Fibroblast of skin of scalp (primary cell): ENCODE measurements at regions not wholly inside any gene's neighbourhood (a gene's known extent, or its start where the extent isn't known, plus 50 kb on each side); places are given as distances from the start of the nearest gene placed in this dataset.
A peak's percentile ranks its signal among the peaks of the same experiment; 100 is the strongest.
"Not testable (repeated sequence)": the region's sequence is repeated elsewhere in the genome, so short reads cannot be mapped to it uniquely, and the experiment has no call there.

ENCODE experiments used
- DNase-seq: peaks from one replicate; pipeline ENCODE4 v3.0.0-alpha.2; 2013

DNA sequence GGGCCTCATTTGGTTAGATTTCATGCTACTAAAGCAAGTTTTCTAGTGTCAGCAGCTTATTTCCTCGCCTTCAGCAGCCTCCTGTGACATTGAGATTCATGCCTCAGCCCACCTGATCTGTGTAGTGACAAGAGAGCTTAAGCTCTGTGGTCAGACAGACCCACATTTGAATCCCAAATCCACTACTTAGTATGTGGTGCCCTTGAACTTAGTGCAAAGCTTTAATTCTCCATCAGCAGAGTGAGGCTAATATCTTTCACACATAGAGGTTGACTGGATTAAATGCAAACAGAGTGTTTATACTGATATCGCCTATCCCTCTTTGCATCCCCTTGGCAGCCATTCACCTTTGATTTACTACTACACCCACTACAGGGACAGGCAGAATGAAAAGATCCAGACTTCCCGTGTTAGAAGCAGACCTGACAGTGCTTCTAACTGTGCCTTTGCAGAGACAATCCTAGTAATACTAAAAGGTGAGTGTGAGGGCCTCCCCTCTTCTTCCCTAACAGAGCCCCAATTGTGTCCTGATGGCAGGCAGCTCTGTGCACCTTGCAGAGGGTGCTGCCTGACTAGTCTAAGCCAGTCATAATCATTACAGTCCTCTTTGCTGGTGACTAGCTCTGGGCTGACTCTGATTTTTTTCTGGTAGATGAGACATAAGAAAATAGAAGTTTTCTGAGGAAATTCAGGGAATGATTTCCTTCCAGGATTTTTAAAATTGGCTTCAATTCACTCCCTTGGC lies 264.0 kb downstream of the CTH start:
- no peak for DNase-seq

DNA sequence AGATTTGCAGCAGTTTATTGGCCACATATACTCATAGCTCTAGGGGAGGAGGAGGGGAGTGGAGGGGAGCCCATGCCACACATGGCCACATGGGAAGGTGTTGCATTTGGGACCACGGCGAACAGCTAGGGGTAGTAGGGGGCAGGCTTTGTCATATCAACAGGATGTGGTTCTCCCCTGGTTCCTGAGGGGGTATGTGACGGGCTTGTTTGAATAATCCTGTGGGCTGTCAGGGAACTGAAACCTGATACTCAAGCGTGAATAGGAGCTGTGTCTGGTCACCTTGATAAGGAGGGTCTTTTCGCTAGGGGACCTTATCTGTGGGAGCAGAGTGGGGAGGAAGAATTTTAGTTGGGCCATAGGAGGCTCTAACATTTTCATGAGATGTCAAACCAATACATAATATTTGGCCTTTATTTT lies 264.7 kb downstream of the CTH start:
- DNase-seq: no peak

DNA sequence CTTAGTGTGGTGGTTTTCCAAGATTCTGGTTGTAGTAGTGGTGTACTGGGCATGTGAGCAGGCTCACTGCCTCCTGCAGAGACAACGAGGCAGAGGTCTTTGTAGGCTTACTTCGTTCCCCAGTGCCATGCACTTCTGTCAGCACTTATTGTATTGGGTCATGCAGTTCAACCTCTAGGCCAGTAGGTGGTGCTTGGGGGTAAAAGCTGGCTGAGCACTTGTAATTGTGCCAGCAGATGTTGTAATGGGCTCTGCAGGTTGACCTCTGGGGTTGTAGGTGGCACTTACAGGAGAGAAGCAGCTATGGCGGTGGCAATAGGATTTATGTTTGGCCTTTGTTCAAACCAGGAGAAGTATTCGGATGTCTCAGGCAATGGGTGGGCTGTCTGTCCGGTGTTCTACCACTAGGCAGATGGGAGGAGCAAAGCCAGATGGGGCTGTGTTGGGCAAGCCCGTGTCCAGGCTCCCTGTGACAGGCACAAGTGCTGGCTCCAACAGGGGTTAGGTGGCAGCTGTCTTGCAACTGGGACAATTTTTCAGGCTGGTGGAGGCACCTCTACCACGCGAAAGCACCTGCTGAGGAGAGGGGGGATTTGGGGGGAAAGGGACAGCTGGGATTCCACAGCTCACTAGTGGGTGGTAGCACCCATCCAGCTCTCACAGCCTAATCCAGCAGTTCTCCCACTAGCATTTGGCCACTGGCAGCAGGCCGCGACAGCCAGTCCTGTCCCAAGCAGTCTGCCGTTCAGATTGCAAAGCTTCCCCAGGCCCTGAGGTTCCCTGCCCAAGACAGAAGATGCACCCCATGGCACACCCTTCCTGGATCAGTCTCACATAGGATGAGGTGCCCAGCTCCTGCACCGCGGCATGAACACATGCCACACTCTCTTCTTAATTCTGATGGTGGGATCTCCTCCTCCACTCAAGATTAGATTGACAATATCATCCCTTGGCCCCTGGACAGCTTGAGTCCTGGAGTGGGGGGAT lies 274.5 kb downstream of the CTH start:
- peak; percentile 59 for DNase-seq

DNA sequence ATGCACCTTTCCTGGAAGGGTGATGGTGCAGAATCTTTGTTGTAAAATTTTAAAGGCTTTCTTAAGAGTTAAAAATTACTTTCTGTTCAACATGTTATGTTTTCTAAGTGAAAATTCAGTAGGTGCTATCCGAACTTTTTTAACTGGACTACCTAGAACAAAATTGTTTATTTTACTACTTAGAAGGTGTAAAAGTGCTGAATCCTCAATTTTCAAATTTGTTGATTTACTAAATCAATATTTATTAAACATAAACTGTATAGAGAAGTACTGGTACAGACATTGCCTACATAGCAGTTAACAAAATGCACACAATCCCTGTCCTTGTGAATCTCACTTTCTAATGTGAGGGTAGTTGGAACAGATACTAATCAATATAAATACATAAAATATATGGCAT lies 277.5 kb downstream of the CTH start:
- no peak for DNase-seq

DNA sequence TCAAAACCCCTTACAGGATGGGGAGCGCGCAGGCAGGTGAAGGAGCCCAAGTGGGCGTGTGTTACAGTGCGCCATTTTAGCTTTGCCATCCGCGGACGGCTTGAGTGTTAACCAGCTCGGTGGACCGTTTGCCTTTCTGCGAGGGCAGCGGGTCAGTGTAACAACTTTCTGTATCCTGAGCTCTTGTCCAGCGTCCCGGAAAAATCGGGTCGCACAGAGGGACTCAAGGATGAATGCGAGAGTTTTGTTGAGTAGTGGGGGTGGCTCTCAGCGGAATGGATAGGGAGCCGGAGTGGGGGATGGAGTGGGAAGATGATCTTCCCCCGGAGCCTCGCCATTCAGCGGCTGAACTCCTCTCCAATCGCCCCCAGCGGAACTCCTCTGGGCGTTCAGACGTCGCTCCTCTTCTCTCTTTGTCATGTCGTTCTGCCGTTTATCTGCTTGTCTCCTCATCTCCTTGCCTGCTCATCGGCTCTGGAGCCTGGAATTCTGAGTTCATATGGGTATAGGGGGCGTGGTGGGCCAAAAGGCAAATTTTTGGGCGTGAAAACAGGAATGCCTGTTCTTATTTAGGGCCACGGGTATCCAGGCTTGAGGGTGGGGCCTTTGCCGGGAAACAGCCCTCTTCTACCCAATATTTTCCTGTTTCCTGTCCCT lies 295.4 kb downstream of the CTH start:
- peak; percentile 16 for DNase-seq

DNA sequence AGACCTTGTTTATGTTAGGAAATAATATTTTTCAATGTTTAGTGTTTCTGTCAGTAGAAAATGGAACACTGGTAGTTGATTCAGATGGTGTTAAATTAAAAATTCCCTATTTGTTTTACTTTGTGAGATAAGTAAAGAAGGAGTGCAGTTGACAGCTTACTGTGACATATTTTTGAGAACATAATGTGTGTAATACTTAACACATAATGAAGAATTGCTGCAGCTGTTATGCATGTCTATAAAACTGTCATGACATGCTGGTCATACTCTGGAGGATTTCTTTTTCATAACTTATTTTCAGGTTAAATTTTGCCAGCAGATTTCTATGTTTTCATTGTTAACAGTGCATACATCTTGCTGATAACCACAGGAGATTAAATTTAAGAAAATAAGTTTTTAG lies 296.1 kb downstream of the CTH start:
- no peak for DNase-seq

DNA sequence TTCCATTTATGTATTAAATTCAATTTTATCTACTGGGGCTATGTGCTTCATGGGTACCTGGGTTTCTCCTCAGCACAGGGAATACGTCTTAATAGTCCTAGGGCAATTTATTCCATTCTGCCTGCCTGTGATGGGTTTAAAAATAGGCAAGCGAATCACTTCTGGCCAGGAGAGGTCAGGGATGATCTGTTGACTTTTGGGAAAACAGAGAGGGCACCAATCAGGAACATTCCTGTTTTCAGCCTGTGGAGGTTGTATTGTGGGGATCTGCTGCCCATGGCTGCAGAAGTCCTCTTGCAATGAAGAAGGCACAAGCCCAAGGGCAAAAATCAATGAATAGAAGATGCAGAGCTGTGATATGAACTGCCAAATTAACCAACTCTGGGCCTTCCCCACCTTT lies 303.1 kb downstream of the CTH start:
- DNase-seq: no peak

DNA sequence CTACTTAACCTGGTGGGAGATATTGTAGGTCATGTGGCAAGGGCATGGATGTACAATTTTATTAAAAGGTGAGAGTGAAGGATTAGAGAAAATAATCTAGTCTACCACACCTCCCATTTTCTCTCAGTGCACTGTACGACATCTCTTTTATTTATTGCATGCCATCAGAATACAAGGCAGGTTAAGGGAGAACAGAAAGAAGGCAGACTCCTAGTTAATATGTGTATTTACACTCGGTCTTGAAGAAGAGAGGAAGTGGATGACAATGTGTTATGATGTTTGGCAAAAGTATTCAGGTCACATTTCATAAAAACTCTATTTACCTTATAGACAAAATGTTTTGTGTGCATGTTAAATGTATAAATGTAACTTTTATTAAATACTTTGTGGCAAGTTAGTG lies 306.1 kb downstream of the CTH start:
- no peak for DNase-seq

DNA sequence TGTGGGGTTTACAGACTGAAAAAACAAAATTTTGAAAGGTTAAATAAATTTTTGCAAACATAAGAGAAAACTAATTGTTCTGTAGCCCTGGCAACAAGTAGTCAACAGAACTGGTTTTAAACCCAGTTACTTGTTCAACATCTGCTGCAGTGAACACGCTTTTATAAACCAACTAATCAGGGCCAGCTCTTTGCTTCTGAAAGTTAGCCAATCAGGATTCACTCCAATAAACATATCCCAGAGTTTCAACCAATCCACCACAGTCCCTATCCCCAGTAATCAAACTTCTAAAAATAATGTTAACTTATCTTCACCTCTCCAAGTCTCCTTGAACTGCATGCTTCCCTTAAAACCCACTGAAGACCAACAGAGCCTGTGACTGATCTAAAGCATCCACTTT lies 306.6 kb downstream of the CTH start:
- no peak for DNase-seq

DNA sequence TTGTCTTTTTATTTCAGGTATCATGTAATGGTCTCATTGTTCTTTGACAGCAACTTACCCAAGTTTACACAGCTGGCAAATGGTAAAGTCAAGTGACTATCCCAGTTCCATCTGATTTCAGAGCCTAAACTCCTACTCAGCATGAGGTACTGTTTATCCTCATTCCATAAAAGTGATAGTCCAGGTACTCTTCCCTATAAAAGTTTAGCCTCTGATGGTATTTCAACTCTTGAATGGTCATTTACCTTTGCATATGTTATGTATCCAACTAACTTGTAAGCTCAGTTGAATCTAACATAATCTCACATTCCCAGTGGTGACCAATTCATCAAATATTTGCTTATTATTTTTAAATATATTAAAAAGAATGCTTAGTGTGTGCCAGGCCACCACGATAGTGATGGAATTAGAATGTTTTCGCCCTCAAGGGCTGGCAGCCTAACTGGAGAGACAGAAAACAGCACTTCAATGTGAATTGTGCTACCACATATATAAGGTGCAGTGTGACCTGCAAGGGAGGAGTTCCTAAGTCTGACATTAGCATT lies 307.1 kb downstream of the CTH start:
- DNase-seq: peak; percentile 47

DNA sequence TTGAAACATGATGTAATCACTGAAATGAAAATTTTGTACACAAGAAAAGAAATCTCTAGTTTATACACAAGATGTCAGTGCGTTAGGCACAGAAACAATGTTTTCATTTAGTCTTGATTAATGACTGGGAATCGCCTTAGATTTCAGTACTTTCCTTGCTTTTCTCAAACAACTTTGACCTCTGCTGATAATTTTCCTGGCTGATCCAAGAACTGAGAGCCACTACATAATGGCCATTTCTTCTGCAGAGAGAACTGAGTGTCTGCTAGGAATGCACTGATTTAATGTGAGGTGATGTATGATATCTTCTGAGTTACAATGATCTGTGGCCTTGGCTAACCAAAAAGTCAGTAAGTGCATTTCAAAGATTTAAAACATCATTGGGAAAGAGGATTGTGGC lies 308.1 kb downstream of the CTH start:
- no peak for DNase-seq

DNA sequence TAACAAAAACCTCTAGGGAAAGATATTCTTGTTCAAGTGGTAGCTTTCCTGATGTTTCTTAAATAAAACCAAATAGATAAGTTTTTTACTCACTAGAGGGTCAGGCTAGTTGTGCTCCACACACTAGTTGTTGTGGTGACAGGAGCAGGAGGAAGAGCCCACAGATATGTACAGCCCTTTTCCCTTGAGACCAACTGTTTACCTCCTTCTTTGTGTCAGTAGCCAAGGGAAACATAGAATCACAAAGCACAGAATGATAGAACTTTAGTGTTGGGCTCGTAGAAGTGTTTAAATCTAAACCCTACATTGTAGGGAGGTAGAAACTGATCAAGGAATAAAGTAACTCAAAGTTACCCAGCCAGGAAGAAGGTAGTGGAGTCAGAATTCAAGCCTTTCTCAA lies 309.0 kb downstream of the CTH start:
- no peak for DNase-seq

DNA sequence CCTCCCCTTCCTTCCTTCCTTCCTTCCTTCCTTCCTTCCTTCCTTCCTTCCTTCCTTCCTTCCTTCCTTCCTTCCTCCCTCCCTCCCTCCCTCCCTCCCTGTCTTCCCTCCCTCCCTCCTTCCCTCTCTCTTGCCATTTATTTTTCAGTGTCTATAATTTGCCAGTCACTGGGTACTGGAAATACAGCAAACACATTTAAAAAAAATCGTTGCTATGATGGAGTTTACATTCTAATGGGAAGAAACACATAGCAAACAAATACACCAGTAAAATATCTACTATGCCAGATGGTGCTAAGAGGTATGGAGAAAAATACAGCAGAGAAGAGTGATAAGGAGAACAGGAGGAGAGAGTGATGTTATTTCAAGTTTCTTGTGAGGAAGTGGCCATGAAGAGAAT lies 309.5 kb downstream of the CTH start:
- no peak for DNase-seq

DNA sequence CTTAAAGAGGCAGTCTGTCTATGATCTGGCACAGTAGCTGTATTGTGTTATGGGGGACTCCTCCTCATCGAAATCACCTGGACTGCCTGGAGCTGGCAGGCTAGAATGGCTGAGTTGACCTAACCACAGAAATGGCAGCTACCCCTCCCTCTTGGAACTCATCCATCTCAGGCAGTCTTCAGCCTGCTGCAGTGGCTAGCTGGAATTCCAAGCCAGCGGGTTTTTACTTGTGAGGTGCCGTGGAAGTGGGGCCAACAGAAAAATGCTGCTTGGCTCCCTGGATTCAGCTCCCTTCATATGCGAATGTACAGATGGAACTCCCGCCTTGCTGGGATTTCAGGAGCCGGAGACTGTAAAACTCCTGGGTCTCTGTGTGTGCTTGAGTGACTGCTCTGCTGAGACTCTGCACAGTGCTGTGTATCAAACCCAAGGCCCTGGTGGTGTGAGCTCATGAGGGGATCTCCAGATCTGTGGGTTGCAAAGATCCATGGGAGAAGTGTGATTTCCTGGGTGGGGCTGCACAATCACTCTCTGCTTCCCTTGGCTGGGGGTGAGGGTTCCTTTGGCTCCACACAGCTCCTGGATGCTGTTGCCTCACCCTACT lies 316.9 kb downstream of the CTH start:
- DNase-seq: peak; percentile 8

DNA sequence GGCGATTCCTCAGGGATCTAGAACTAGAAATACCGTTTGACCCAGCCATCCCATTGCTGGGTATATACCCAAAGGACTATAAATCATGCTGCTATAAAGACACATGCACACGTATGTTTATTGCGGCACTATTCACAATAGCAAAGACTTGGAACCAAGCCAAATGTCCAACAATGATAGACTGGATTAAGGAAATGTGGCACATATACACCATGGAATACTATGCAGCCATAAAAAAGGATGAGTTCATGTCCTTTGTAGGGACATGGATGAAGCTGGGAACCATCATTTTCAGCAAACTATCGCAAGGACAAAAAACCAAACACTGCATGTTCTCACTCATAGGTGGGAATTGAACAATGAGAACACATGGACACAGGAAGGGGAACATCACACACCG lies 311.1 kb downstream of the PTGER3 start:
- not testable (repeated sequence) for DNase-seq

DNA sequence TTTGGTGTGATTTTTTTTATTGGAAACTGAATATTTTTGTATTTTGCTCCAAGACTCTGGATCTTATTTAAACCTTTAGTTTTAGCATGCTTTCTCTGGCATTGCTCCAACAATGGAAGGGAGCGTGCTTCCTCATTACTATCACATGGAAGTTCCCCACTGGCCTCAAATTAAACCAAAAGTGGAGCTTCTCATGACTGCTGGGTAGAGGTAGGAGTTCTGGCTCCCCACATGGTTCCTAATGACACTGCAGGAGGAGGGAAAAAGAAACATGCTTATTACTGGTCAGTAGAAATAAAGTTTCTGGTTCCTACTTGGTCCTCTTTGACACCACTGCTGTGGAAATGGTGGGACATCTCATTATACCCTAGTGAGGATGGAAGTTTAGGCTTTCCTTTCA lies 310.5 kb downstream of the PTGER3 start:
- DNase-seq: no peak

DNA sequence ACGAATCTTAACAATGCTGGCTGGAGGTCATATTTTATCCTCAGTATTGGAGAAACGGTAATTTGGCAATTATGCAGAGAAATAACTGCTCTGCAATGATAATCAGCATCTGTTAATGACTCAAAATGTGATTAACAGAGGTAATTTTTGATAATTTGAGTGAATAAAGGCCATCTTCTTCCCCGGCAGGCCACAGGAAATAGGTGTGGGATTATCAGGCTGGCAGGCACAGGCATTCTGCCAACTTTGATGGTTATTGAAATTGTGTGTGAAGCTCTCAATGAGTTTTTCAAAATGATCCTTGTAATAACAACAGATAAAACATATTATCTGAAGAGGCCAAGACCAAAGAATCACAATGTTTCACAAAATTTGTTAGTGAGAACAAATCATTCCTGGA lies 309.0 kb downstream of the PTGER3 start:
- no peak for DNase-seq

DNA sequence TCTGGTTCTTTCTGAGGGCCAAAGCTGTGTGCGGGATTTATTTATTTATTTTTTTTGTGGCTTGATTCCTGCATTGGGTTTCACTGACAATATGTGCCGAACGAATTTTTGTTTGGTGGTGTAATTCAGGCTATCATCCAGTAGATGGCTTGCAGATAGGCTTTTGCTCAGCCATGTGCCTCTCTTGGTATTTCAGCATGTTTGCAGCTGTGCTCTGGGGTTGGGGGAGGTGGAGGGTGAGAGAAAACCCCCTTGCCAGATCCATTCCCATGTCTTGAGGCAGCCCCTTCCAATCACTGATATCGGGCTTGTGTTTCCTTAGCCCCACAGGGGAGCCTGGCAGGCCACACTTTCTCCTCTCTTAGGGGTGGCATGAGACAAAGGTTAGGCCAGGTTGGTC lies 302.4 kb downstream of the PTGER3 start:
- peak; percentile 31 for DNase-seq

DNA sequence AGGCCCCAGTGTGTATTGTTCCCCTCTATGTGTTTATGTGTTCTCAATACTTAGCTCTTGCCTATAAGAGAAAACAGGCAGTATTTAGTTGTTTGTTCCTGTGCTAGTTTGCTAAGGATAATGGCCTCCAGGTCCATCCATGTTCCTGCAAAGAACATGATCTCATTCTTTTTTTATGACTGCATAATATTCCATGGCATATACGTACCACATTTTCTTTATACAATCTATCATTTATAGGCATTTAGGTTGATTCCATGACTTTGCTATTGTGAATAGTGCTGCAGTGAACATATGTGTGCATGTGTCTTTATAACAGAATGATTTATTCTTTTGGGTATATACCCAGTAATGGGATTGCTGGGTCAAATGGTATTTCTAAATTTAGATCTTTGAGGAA lies 301.6 kb downstream of the PTGER3 start:
- DNase-seq: not testable (repeated sequence)

DNA sequence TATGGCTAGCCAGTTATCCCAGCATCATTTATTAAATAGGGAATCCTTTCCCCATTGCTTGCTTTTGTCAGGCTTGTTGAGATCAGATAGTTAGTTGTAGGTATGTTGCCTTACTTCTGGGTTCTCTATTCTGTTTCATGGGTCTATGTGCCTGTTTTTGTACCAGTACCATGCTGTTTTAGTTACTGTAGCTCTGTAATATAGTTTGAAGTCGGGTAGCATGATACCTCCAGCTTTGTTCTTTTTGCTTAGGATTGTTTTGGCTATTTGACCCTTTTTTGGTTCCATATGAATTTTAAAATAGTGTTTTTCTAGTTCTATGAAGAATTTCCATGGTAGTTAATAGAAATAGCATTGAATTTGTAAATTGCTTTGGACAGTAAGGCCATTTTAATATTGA lies 300.5 kb downstream of the PTGER3 start:
- not testable (repeated sequence) for DNase-seq

DNA sequence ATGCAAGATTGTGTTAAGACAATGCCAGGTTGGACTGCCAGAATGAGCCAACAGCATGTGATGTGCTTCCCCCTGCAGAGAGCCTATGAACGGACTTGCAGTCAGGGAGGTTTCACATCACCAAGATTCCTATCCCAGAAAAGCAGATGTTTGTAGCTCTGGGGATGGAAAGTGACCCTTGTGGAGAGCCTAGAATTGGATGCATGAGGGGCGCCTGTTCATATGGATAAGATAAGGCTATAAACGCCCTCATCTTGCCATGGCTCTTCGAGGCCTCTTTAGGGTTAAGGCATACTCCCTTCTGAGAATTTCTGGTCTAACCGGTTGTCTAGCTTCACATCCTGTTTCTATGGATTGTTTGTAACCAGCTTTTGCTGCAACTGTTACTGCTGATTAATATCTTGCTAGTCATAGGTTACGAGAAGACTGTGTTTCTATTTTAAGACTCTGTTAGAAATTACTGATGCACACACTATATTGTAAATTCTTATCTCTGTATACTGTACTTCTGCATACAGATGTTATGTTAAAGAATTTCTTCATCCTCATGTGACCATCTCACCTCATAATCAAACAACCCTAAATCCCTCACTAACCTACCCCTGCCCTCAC lies 295.8 kb downstream of the PTGER3 start:
- DNase-seq: not testable (repeated sequence)

DNA sequence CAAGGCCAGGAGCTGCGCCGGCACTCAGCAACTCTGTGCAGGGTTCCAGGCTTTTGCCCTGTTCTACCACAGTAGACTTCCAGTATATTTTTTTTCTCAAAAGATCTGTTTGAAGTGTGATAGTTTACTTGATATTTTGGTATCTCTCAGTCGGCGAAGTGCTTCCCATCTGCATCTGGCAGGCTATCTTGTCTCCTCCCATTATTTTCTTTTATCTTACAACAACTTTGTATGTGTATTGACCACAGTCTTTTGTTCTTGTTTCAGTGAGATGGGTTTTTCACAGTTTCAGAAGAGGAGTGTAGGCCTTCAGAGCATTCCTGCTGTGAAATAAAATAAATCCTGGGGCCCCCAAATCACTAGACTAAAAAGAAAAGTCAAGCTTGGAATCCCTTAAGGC lies 292.9 kb downstream of the PTGER3 start:
- DNase-seq: no peak
